ENCODE measurements at regions not wholly inside any gene's neighbourhood (a gene's known extent, or its start where the extent isn't known, plus 50 kb on each side); places are given as distances from the start of the nearest gene placed in this dataset.

DNA sequence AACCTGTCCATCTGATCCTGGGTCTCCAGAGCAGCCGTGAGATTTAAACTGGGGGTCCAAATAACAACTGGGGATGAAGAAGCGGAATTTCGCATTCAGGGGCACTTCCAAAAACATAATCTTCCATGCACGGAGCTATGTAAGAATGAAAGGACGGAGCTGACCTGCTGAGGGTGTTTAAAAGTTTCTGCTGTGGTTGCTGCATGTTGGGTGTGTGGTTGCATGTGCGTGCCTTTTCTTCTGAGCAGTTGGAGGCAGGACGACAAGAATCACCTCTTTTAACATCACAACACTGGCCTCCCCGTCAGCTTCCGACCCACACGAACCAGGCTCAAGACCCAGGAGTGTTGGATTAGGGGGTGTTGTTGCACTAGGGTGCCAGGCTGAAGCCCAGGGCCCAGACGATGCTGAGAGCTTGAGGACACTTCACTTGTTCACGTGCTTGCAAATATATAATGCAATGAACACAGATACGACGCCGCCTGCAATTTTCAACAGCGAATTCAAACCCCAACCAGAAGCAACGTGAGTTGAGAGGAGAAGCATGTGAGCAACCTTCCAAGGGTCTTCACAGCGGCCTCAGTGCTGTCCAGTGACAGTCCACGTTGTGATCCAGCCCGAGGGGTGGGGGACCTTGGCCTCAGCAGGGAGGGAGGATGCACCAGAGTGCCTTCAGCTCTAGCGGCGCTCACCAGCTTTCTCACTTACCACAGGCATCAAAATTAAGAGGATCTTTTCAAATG, 76.0 kb upstream of the SALL3 start:
- H3K36me3 ChIP-seq (ENCODE audit: control insufficient read depth in 2 of 2, extremely low read depth in 1 of 2, insufficient read depth in 2 of 2, low read length in 2 of 2), result no peaks in the 10 kb centered on the region
- TF ChIP-seq CTCF (optimal IDR thresholded peaks at IDR 0.05 in 1 of 3, IDR thresholded peaks at IDR 0.05 in 1 of 3, conservative IDR thresholded peaks at IDR 0.05 in 1 of 3; ENCODE audit: extremely low read depth in 1 of 3, insufficient read depth in 2 of 3, low read length in 3 of 3) (no peak), EZH2 (IDR thresholded peaks at IDR 0.05; ENCODE audit: low read length) (no peak)
- H3K9me3 ChIP-seq (ENCODE audit: control insufficient read depth, low read depth, low read length), result peaks cover 7% of the 10 kb centered on the region
- H3K9ac ChIP-seq (ENCODE audit: control insufficient read depth, extremely low read depth, insufficient read depth, low read length), result no peak overlapping the region
- no peaks in the 10 kb centered on the region for H4K20me1 ChIP-seq (ENCODE audit: control insufficient read depth, extremely low read depth, insufficient read depth, low read length)
- H3K4me1 ChIP-seq (ENCODE audit: control insufficient read depth, extremely low read depth, insufficient read depth, low read length), result no peaks in the 10 kb centered on the region
- no peak for DNase-seq (ENCODE audit: low read depth, low spot score)
- H2AFZ ChIP-seq (ENCODE audit: control insufficient read depth, low read length), result no peak overlapping the region
- no peaks in the 10 kb centered on the region for H3K79me2 ChIP-seq (ENCODE audit: control insufficient read depth, insufficient read depth, low read length)
- H3K27ac ChIP-seq (ENCODE audit: control insufficient read depth, insufficient read depth, low read length), result no peak overlapping the region
- no peaks in the 10 kb centered on the region for H3K27me3 ChIP-seq (ENCODE audit: control insufficient read depth, extremely low read depth, insufficient read depth, low read length)
- H3K4me3 ChIP-seq (ENCODE audit: control insufficient read depth in 2 of 3, extremely low read depth in 1 of 3, insufficient read depth in 2 of 3, low read depth in 1 of 3, low read length in 3 of 3), result no peak overlapping the region
- H3K9me1 ChIP-seq (ENCODE audit: control insufficient read depth, extremely low read depth, insufficient read depth, low read length), result no peaks in the 10 kb centered on the region
- dilution Hi-C loops (cut with MboI; ENCODE audit: extremely low pct_ligation_motif_present, low sequenced_read_pairs), result no loop called here
- H3K4me2 ChIP-seq (ENCODE audit: control insufficient read depth, extremely low read depth, insufficient read depth, low read depth, low read length), result no peak overlapping the region
- FAIRE-seq, result no peak

- no peak for FAIRE-seq
- no peaks in the 10 kb centered on the region for H3K4me1 ChIP-seq (ENCODE audit: control insufficient read depth, extremely low read depth, insufficient read depth, low read length)
- no peak overlapping the region for H2AFZ ChIP-seq (ENCODE audit: control insufficient read depth, low read length)
- no peak overlapping the region for H3K9ac ChIP-seq (ENCODE audit: control insufficient read depth, extremely low read depth, insufficient read depth, low read length)
- TF ChIP-seq CTCF (optimal IDR thresholded peaks at IDR 0.05 in 1 of 3, IDR thresholded peaks at IDR 0.05 in 1 of 3, conservative IDR thresholded peaks at IDR 0.05 in 1 of 3; ENCODE audit: extremely low read depth in 1 of 3, insufficient read depth in 2 of 3, low read length in 3 of 3), result no peak
- H3K27ac ChIP-seq (ENCODE audit: control insufficient read depth, insufficient read depth, low read length), result no peak overlapping the region
- H3K4me2 ChIP-seq (ENCODE audit: control insufficient read depth, extremely low read depth, insufficient read depth, low read depth, low read length), result no peak overlapping the region
- DNase-seq (ENCODE audit: low read depth, low spot score), result no peak
- peaks cover 3% of the 10 kb centered on the region for H3K9me3 ChIP-seq (ENCODE audit: control insufficient read depth, low read depth, low read length)
- no peaks in the 10 kb centered on the region for H3K27me3 ChIP-seq (ENCODE audit: control insufficient read depth, extremely low read depth, insufficient read depth, low read length)
- no peaks in the 10 kb centered on the region for H3K36me3 ChIP-seq (ENCODE audit: control insufficient read depth in 2 of 2, extremely low read depth in 1 of 2, insufficient read depth in 2 of 2, low read length in 2 of 2)
- no peaks in the 10 kb centered on the region for H4K20me1 ChIP-seq (ENCODE audit: control insufficient read depth, extremely low read depth, insufficient read depth, low read length)
- H3K4me3 ChIP-seq (ENCODE audit: control insufficient read depth in 2 of 3, extremely low read depth in 1 of 3, insufficient read depth in 2 of 3, low read depth in 1 of 3, low read length in 3 of 3), result no peak overlapping the region
- dilution Hi-C loops (cut with MboI; ENCODE audit: extremely low pct_ligation_motif_present, low sequenced_read_pairs), result no loop called here
- H3K9me1 ChIP-seq (ENCODE audit: control insufficient read depth, extremely low read depth, insufficient read depth, low read length), result no peaks in the 10 kb centered on the region
- H3K79me2 ChIP-seq (ENCODE audit: control insufficient read depth, insufficient read depth, low read length), result no peaks in the 10 kb centered on the region
These were observed 75.5 kb upstream of the SALL3 start for GRCh38 chr18:78904179-78904531.

Data from keratinocyte (primary cell).